IMR-90 (cell line): ENCODE measurements at regions not wholly inside any gene's neighbourhood (a gene's known extent, or its start where the extent isn't known, plus 50 kb on each side); places are given as distances from the start of the nearest gene placed in this dataset.

ENCODE experiments used
- ATAC-seq: fragments of 200-7000 bp; cut with Tn5 transposase; 2 replicates; pipeline ENCODE4 v1.9.1; 2020; ENCODE audit warnings: low read depth, mild to moderate bottlenecking, moderate library complexity
- BruUV-seq: library from RNA; stranded (reverse); fragments of 400-500 nt; replicated peaks from 2 replicates; lab custom pipeline; 2021; lab: Mats Ljungman, UMichigan
- CTCF ChIA-PET: fragments of 300-600 bp; formaldehyde crosslinking; extraction: SDS; loops from one replicate; lab custom pipeline; 2021; ENCODE audit warnings: antibody characterized with exemption; lab: Yijun Ruan, JAX
- POLR2A ChIA-PET: fragments of 300-600 bp; sonication (Branson Sonifier 250); formaldehyde crosslinking; loops from one replicate; lab custom pipeline; 2022; ENCODE audit warnings: antibody characterized with exemption; ENCODE audit not compliant: unreplicated experiment; lab: Charles Lee
- DNase-seq: peaks from one replicate; pipeline ENCODE4 v3.0.0; 2013
- H2AFZ ChIP-seq: replicated peaks from 2 replicates; pipeline ENCODE3; 2013; ENCODE audit warnings: low read length, mild to moderate bottlenecking; ENCODE audit not compliant: poor library complexity
- H2AK5ac ChIP-seq: 2 replicates; pipeline ENCODE4 v1.6.1; 2013; ENCODE audit warnings: low read depth, low read length, inconsistent platforms
- H2AK9ac ChIP-seq: replicated peaks from 2 replicates; pipeline ENCODE3; 2013; ENCODE audit warnings: mild to moderate bottlenecking, low read depth, low read length, moderate library complexity; ENCODE audit not compliant: poor library complexity
- H2BK120ac ChIP-seq: 2 replicates; pipeline ENCODE4 v1.6.1; 2013; ENCODE audit warnings: low read depth, low read length, inconsistent platforms
- H2BK15ac ChIP-seq: 3 replicates; pipeline ENCODE4 v1.6.1; 2013; ENCODE audit warnings: low read depth, low read length, inconsistent platforms
- H2BK20ac ChIP-seq: 2 replicates; pipeline ENCODE4 v1.6.1; 2013; ENCODE audit warnings: low read depth, mild to moderate bottlenecking, inconsistent platforms, low read length, moderate library complexity
- H2BK5ac ChIP-seq: 2 replicates; pipeline ENCODE4 v1.6.1; 2013; ENCODE audit warnings: mild to moderate bottlenecking, low read depth, low read length, inconsistent platforms; ENCODE audit not compliant: poor library complexity, severe bottlenecking
- H3K14ac ChIP-seq: replicated peaks from 2 replicates; pipeline ENCODE4 v1.6.1; 2013; ENCODE audit warnings: low read depth, low read length, inconsistent platforms
- H3K18ac ChIP-seq: 2 replicates; pipeline ENCODE4 v1.6.1; 2013; ENCODE audit warnings: low read depth, low read length, control low read depth
- H3K23ac ChIP-seq: 2 replicates; pipeline ENCODE4 v1.6.1; 2013; ENCODE audit warnings: low read depth, low read length, inconsistent platforms
- H3K27ac ChIP-seq: 2 replicates; pipeline ENCODE4 v1.5.1; 2013; ENCODE audit warnings: mild to moderate bottlenecking, control low read depth, low read length; ENCODE audit not compliant: insufficient read depth
- H3K27me3 ChIP-seq: 2 replicates; pipeline ENCODE4 v1.6.1; 2013; ENCODE audit warnings: low read length; ENCODE audit not compliant: control insufficient read depth, insufficient read depth
- H3K36me3 ChIP-seq: 2 replicates; pipeline ENCODE4 v1.6.1; 2013; ENCODE audit warnings: low read length, mixed read lengths; ENCODE audit not compliant: control insufficient read depth, insufficient read depth
- H3K4ac ChIP-seq: 2 replicates; pipeline ENCODE4 v1.6.1; 2013; ENCODE audit warnings: low read depth, low read length, inconsistent platforms
- H3K4me1 ChIP-seq: 2 replicates; pipeline ENCODE4 v1.6.1; 2013; ENCODE audit warnings: low read length, mixed read lengths; ENCODE audit not compliant: control insufficient read depth, insufficient read depth
- H3K4me2 ChIP-seq: 2 replicates; pipeline ENCODE4 v1.6.1; 2013; ENCODE audit warnings: low read depth, mild to moderate bottlenecking, control low read depth, low read length, moderate library complexity
- H3K4me3 ChIP-seq: 2 replicates; pipeline ENCODE4 v1.5.1; 2013; ENCODE audit warnings: low read depth, mild to moderate bottlenecking, control low read depth, low read length, moderate library complexity; ENCODE audit not compliant: insufficient read depth
- H3K56ac ChIP-seq: 2 replicates; pipeline ENCODE4 v1.6.1; 2013; ENCODE audit warnings: low read length, inconsistent platforms; ENCODE audit not compliant: insufficient read depth; ENCODE audit errors: extremely low read depth
- H3K79me1 ChIP-seq, 2 experiments: 2 replicates each; pipeline ENCODE4 v1.6.1; 2013; ENCODE audit warnings: low read length in 2 of 2, inconsistent platforms in 1 of 2, low read depth in 1 of 2
- H3K9ac ChIP-seq: 2 replicates; pipeline ENCODE4 v1.6.1; 2013; ENCODE audit warnings: low read depth, low read length, control low read depth
- H3K9me1 ChIP-seq: 2 replicates; pipeline ENCODE4 v1.6.1; 2013; ENCODE audit warnings: low read length, inconsistent platforms; ENCODE audit not compliant: insufficient read depth
- H3K9me3 ChIP-seq: 2 replicates; pipeline ENCODE4 v1.6.1; 2013; ENCODE audit warnings: low read length; ENCODE audit not compliant: control insufficient read depth, insufficient read depth
- H4K20me1 ChIP-seq: 2 replicates; pipeline ENCODE4 v1.6.1; 2013; ENCODE audit warnings: low read length, inconsistent platforms; ENCODE audit not compliant: insufficient read depth
- H4K5ac ChIP-seq: 2 replicates; pipeline ENCODE4 v1.6.1; 2013; ENCODE audit warnings: mild to moderate bottlenecking, low read depth, low read length, control low read depth
- H4K8ac ChIP-seq, 2 experiments: 2 replicates each; pipeline ENCODE4 v1.6.1; 2013; ENCODE audit warnings: low read depth in 2 of 2, low read length in 2 of 2, control low read depth in 1 of 2, inconsistent platforms in 1 of 2
- H4K91ac ChIP-seq: 2 replicates; pipeline ENCODE4 v1.6.1; 2013; ENCODE audit warnings: low read depth, low read length, inconsistent platforms; ENCODE audit not compliant: insufficient read depth
- CEBPB ChIP-seq: IDR thresholded peaks from 2 replicates; pipeline ENCODE4 v1.6.1; 2012; ENCODE audit warnings: low read depth, low read length, improper control_type of control experiment
- RFX5 ChIP-seq: IDR thresholded peaks from 2 replicates; pipeline ENCODE4 v1.8.0; 2012; ENCODE audit warnings: low read depth, mild to moderate bottlenecking, low read length, moderate library complexity
- WGBS, 2 experiments: methylation state at CpG; one replicate each; pipeline versions ENCODE4 v1.1.5 to v1.1.7; 2013; ENCODE audit warnings: missing lambda C conversion rate in 2 of 2; ENCODE audit not compliant: insufficient read length in 1 of 2; ENCODE audit errors: extremely low coverage in 2 of 2; 5-methylcytosine and 5-hydroxymethylcytosine counted together
- dilution Hi-C: fragments of 300-500 bp; cut with HindIII; formaldehyde crosslinking; loops from one replicate; pipeline ENCODE4 v1.14.3; 2018; ENCODE audit warnings: low sequenced_read_pairs; ENCODE audit not compliant: unreplicated experiment
- in situ Hi-C: fragments of 300-500 bp; cut with MboI; formaldehyde crosslinking; loops from 3 replicates; pipeline ENCODE4 v1.14.3; 2019; ENCODE audit warnings: low sequenced_read_pairs, inconsistent platforms, mixed read lengths
- intact Hi-C: fragments of 100-400 bp; cut with micrococcal nuclease; formaldehyde crosslinking; loops from 2 replicates; pipeline ENCODE4 v1.10.0; 2022

DNA sequence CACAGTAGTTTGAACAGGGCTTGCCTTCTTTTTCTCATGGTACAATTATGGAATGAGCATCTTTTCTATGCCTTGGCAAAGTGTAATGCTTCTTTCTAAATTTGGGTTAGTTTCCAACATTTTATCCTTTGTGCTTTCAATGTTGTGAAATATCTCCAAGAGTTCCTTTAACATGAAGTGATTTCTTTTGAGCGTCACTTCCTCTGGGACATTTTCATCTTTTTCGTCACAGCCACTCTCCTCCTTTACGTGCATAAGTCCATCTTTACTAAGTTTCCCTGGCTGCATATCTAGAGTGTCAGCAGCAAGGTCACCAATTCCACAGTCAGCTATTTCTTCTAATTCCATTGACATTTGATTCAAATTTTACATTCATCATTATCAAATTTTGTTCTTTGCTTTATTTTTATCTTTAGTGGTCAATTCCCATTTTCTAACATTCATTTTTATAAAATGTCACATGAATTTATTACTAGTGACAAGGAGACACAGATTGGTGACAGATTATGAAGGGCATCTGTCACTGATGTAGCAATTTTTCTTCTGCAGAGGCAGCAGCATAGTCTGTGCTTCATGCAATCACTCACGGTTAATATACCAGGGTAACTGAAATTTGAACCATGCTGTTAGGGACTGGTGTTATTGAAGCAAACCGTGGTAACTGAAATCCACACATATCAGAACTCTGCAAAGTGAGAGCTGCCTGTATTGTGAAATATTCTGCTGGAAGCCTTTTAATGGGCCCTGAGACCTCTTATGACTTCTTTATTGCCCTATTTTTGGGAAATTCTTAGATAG, 126.5 kb upstream of the THBS1 start:
- no TSS peak for BruUV-seq
- H3K23ac ChIP-seq = no peak overlapping the region
- H3K4me1 ChIP-seq = peaks cover 8% of the 10 kb centered on the region
- no peak overlapping the region for H4K91ac ChIP-seq
- H3K4me2 ChIP-seq = no peak overlapping the region
- TF ChIP-seq CEBPB (peak; percentile 77), RFX5 (no peak)
- ChIA-PET POLR2A (no interaction called here), CTCF (no interaction called here)
- H3K56ac ChIP-seq = no peak overlapping the region
- ATAC-seq (peak; percentile 51; the same call in 1 of the 2 replicates), DNase-seq (peak; percentile 50)
- no peaks in the 10 kb centered on the region for H3K79me1 ChIP-seq
- no peak overlapping the region for H4K8ac ChIP-seq
- no peak overlapping the region for H2AK5ac ChIP-seq
- no peak overlapping the region for H2BK5ac ChIP-seq
- in situ Hi-C loops (no loop called here), intact Hi-C loops (no loop called here), dilution Hi-C loops (no loop called here)
- no peaks in the 10 kb centered on the region for H3K36me3 ChIP-seq
- no peak overlapping the region for H3K9ac ChIP-seq
- no peak overlapping the region for H2BK120ac ChIP-seq
- no peaks in the 10 kb centered on the region for H3K9me3 ChIP-seq
- H3K27me3 ChIP-seq = no peaks in the 10 kb centered on the region
- 53% methylated on average over 3 of the region's 5 CpGs; no CpG with 5 or more reads in 1 of the 2 experiments for WGBS, 2 experiments
- no peaks in the 10 kb centered on the region for H4K20me1 ChIP-seq
- H2AFZ ChIP-seq = no peak overlapping the region
- peaks cover 2% of the 10 kb centered on the region; the same call in 1 of the 2 replicates for H3K9me1 ChIP-seq
- no peak overlapping the region for H2AK9ac ChIP-seq
- H3K18ac ChIP-seq = no peak overlapping the region; the same call in 1 of the 2 replicates
- H3K4me3 ChIP-seq = no peak overlapping the region
- H2BK20ac ChIP-seq = 0 out of 2 replicates have a peak overlapping the region, but pooled peaks have one; percentile 33
- no peak overlapping the region for H3K27ac ChIP-seq
- no peak overlapping the region for H4K5ac ChIP-seq
- no peak overlapping the region for H2BK15ac ChIP-seq
- no peak overlapping the region for H3K14ac ChIP-seq
- no peak overlapping the region for H3K4ac ChIP-seq
